NT2/D1 (cell line): ENCODE measurements at regions not wholly inside any gene's neighbourhood (a gene's known extent, or its start where the extent isn't known, plus 50 kb on each side); places are given as distances from the start of the nearest gene placed in this dataset.

Experiments used
- DNase-seq: peaks from one replicate; pipeline ENCODE4 v3.0.0-alpha.2; 2011; ENCODE audit warnings: low read depth, low spot score
- H3K27me3 ChIP-seq: 2 replicates; pipeline ENCODE4 v1.6.0; 2011; ENCODE audit warnings: mild to moderate bottlenecking; ENCODE audit not compliant: insufficient read length, insufficient read depth
- H3K36me3 ChIP-seq: 2 replicates; pipeline ENCODE4 v1.6.1; 2011; ENCODE audit warnings: mild to moderate bottlenecking, low read length, mixed read lengths; ENCODE audit not compliant: insufficient read depth, insufficient read length
- H3K4me1 ChIP-seq: 2 replicates; pipeline ENCODE4 v1.5.1; 2011; ENCODE audit not compliant: insufficient read depth, insufficient read length
- H3K4me3 ChIP-seq: 2 replicates; pipeline ENCODE4 v1.5.1; 2011; ENCODE audit warnings: low read depth; ENCODE audit not compliant: insufficient read length
- H3K9ac ChIP-seq: 2 replicates; pipeline ENCODE4 v1.6.0; 2011; ENCODE audit warnings: low read depth; ENCODE audit not compliant: insufficient read length
- H3K9me3 ChIP-seq: 2 replicates; pipeline ENCODE4 v1.5.1; 2011; ENCODE audit warnings: mild to moderate bottlenecking, low read length; ENCODE audit not compliant: insufficient read depth
- SUZ12 ChIP-seq: IDR thresholded peaks from 2 replicates; pipeline ENCODE4 v1.6.1; 2011; ENCODE audit not compliant: insufficient read length, insufficient read depth; ENCODE audit errors: extremely low read depth
- YY1 ChIP-seq: IDR thresholded peaks from 2 replicates; pipeline ENCODE4 v1.6.1; 2011; ENCODE audit not compliant: insufficient read length, insufficient read depth
- ZNF274 ChIP-seq: IDR thresholded peaks from 2 replicates; pipeline ENCODE4 v1.6.1; 2011; ENCODE audit warnings: mild to moderate bottlenecking, low read depth, low read length

DNA sequence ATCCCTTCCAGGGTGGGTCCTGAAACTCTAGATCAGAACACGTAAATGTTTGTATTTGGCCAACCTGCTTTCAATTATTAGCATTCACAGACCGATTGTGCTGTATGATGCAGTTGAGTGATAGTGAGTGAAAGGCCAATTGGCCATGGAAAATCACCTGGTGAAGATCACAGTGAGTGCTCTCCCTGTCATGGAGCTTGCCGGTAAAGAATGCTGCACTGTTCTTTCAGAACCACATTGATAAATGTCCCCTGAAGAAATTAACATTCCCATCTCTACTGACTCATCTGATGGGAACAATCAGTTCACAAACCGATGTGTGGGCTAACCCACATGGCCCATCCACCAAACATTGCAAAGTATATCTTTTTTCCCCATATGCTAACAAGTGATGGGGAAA lies 324.8 kb upstream of the TBL1XR1 start:
- TF ChIP-seq ZNF274, result no peak
- no peak for TF ChIP-seq YY1
- no peak for DNase-seq
- no peak overlapping the region for H3K9ac ChIP-seq
- H3K4me1 ChIP-seq, result no peaks in the 10 kb centered on the region
- no peaks in the 10 kb centered on the region for H3K36me3 ChIP-seq
- H3K27me3 ChIP-seq, result no peaks in the 10 kb centered on the region
- H3K9me3 ChIP-seq, result no peaks in the 10 kb centered on the region
- H3K4me3 ChIP-seq, result no peak overlapping the region

DNA sequence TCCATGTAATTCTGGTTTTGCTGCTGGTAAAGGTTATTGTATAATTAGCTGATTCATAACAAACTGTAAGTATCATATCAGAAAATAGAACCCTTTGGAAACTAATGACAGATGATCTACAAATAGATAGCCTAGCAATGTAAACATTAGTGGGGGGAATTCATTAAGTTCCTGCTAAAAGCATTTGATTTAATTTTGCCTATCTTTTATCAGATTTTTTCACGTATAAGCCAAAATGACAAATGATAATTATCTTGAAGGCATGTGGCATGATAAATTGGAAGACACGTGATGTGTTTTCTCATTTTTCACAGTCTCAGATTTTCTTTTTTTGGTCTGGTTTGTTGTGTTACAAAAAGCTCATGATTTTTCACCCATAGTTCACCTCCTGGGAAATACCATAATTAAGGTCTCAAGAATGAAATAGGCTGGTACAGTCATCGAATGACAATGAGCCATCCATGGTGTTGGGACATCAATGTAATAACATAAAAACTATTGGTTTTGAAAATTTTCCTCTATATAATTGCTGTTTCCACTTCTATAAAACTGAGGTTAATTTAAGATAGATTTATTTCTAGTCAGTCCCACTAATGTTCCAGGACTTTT lies 325.9 kb upstream of the TBL1XR1 start:
- Histone ChIP-seq H3K36me3 (no peaks in the 10 kb centered on the region), H3K9ac (no peak overlapping the region), H3K27me3 (no peaks in the 10 kb centered on the region), H3K9me3 (peaks cover 5% of the 10 kb centered on the region; the same call in 1 of the 2 replicates), H3K4me1 (no peaks in the 10 kb centered on the region), H3K4me3 (no peak overlapping the region)
- no peak for DNase-seq
- no peak for TF ChIP-seq ZNF274

DNA sequence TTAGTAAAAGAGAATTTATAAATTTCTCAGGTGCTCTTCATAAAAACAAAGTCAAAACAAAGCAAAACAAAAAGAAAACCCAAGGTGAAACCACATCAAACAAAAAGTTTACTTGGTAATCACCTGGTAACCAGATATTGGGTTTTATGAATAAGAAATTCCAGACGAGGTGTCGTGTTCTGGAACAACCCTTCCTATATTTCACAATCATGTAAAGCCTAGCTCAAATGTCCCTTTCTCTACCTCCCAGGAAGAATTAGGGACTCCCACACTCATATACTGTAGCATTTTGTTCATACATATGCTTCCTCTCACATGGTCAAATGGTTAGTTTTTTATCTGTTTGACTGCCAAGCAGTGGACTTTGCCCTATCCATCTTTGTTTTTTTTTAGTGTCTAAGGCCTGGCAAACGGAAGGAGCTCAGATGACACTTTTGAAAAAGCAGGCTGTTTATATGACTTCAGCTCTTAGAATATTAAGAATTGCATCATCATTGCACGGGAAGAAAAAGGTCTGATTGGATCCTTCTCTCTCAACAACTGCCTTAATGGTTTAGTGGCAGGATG lies 326.7 kb upstream of the TBL1XR1 start:
- Histone ChIP-seq H3K36me3 (no peaks in the 10 kb centered on the region), H3K9ac (no peak overlapping the region), H3K9me3 (peaks cover 5% of the 10 kb centered on the region; the same call in 1 of the 2 replicates), H3K4me1 (no peaks in the 10 kb centered on the region), H3K27me3 (no peaks in the 10 kb centered on the region), H3K4me3 (no peak overlapping the region)
- no peak for DNase-seq
- no peak for TF ChIP-seq YY1
- no peak for TF ChIP-seq ZNF274
- TF ChIP-seq SUZ12, result no peak

DNA sequence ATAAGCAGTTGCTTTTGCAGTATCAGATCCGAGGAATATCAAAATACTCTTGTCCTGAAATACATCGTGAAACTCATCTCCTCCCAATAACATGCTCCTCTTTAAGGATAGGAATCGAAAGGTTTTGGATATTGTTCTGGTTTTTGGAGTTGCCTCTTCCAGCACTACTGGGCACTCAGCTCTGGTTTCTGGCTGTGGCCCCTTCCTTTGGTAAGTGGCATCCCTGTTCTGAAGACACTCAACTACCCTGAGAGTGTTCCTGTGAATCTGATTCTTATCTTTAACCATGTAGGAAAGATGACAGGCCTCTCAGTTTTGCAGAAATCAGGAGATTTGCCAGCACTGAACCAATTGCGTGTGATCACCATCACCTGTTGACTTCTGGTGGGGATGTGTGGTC lies 327.5 kb upstream of the TBL1XR1 start:
- Histone ChIP-seq H3K36me3 (no peaks in the 10 kb centered on the region), H3K27me3 (no peaks in the 10 kb centered on the region), H3K9me3 (peaks cover 5% of the 10 kb centered on the region; the same call in 1 of the 2 replicates), H3K4me3 (no peak overlapping the region), H3K4me1 (no peaks in the 10 kb centered on the region), H3K9ac (no peak overlapping the region)
- TF ChIP-seq SUZ12 (no peak), YY1 (no peak), ZNF274 (no peak)
- no peak for DNase-seq

DNA sequence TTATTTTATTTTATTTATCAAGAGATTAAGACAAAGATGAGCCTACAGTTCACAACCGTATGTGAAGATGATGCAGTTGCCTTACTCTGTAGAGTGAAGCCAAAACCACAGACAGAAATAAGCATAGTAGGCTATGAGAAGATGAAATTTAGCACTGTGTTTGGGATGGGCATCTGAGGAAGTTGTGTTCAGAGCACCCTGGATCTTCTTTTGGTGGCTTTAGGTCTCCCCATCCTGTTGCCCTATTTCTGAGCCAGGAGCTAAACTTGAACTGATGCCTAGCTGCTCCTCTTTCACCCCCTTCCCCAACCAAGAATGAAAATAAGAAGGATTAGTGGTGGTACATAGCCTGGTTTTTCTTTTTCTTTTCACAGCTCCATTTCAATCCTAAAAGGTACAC lies 328.1 kb upstream of the TBL1XR1 start:
- no peaks in the 10 kb centered on the region for H3K27me3 ChIP-seq
- H3K9me3 ChIP-seq, result peaks cover 5% of the 10 kb centered on the region; the same call in 1 of the 2 replicates
- H3K36me3 ChIP-seq, result no peaks in the 10 kb centered on the region
- DNase-seq, result no peak
- TF ChIP-seq ZNF274, result no peak
- no peak for TF ChIP-seq SUZ12
- TF ChIP-seq YY1, result no peak
- no peak overlapping the region for H3K4me3 ChIP-seq
- no peak overlapping the region for H3K9ac ChIP-seq
- no peaks in the 10 kb centered on the region for H3K4me1 ChIP-seq

DNA sequence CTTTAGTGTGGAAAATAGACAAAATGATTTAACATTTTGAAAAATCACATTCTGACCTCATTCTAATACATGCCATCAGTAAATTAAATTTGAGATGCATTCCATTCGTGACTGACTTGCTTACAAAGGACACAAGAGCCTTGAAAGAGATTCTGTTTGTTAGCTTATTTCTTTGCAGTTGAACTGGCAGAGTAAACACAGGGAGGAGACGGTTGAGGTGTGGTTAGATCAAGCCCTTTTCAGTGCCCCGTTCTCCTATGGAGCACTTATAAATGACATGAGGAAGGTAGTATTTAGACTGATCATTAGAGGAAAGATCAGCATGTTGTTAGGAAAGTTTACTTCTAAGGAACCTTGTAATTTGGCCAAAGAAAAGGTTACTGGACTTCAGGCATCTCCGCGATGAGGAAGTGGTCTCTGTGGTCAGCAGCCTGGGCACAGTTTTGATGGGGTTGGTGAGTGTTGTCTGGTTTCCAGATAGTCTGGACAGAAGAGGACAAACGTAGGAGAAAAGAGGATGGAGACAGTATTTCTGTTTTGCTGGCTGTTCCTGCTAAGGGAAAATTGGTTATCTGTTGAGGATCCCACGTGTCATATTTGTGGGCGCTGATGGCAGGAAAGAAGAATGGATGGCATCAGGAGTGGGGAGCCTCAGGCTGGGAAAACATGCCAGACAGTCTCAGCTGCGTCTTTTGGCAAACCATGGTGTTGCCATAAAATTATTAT lies 328.9 kb upstream of the TBL1XR1 start:
- TF ChIP-seq ZNF274 (no peak), SUZ12 (no peak)
- DNase-seq, result no peak
- Histone ChIP-seq H3K9ac (no peak overlapping the region), H3K4me1 (no peaks in the 10 kb centered on the region), H3K36me3 (no peaks in the 10 kb centered on the region), H3K4me3 (no peak overlapping the region), H3K9me3 (peaks cover 5% of the 10 kb centered on the region; the same call in 1 of the 2 replicates), H3K27me3 (no peaks in the 10 kb centered on the region)

DNA sequence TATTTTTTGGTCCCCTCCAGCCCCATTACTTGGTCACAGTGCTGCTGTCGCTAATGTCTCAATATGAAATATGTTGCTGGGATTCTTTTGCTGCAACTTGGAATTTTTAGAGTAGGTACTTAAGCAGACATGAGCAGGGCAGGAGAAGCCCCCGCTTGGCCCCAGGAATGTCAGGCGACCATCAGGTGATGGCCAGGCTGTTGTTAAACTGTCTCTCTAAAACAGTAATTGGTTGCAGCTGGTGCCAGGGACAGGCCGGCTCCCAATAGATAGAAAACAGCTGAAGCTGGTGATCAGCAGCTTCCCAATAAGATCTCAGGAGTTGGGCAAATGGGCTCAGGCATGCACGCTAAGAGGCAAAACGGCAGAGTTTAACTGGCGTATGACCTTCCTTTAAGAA lies 329.9 kb upstream of the TBL1XR1 start:
- no peaks in the 10 kb centered on the region for H3K4me1 ChIP-seq
- H3K36me3 ChIP-seq, result no peaks in the 10 kb centered on the region
- H3K9me3 ChIP-seq, result peaks cover 5% of the 10 kb centered on the region; the same call in 1 of the 2 replicates
- TF ChIP-seq SUZ12 (no peak), YY1 (no peak), ZNF274 (no peak)
- no peaks in the 10 kb centered on the region for H3K27me3 ChIP-seq
- no peak overlapping the region for H3K4me3 ChIP-seq
- no peak for DNase-seq
- no peak overlapping the region for H3K9ac ChIP-seq
